GM21390 (cell line): ENCODE measurements at regions not wholly inside any gene's neighbourhood (a gene's known extent, or its start where the extent isn't known, plus 50 kb on each side); places are given as distances from the start of the nearest gene placed in this dataset.
A peak's percentile ranks its signal among the peaks of the same experiment; 100 is the strongest.

Source experiments
- ATAC-seq: cut with Tn5 transposase; IDR thresholded peaks from one replicate; pipeline ENCODE4 v1.9.1; 2021; ENCODE audit not compliant: unreplicated experiment

DNA sequence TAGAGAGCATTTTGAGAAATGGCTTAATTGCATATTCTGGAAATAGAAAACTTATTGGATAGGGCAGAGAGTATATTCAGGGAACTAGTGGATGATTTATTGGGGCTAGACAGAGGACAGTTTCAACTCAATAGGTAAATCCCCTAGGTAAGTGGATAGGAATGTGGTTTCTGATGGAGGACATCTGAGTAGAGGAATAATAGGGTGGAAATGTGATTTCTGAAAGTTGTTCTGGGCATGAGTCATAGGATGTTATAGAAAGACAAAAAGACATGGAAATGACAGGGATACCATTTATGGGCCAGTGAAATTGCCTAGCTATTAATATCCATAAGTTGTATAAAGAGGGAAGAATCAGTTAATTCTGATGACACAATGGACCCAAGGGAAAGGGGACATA, 563.3 kb upstream of the GOLIM4 start:
- ATAC-seq = no peak

DNA sequence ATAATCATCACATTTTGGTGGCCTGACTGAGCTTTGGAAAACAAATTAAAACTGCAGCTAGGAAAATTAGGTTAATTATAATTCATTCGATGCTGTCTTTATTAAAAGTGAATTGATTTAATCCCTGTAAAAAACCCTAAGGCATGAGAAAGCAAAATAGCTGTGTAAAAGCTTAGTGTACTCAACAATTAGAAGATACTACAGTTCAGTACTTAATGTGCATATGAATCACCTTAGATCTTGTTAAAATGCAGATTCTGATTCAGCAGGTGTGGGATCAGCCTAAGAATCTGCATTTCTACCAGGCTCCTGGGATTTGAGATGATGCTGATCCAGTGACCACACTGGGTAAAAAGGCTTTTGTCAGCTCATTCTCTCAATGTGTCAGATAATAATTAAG, 559.9 kb upstream of the GOLIM4 start:
- no peak for ATAC-seq

DNA sequence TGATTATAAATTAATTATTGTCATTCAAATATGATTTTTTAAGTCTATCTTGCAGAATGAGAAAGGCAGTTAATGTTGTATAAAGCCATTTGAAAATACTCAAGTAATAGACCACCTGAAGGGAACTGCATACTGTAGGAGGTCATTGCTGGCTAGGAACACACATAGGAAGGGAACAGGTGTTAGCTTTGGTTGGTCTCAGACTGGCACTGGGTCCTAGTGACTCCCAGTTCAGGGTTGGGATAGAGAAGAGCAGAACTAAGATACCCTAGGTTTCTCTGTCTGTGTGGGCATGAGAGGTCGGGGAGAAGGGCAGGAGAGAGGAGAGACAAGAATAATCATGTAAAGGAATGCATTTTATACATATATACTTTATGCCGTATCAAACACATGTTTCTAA, 559.0 kb upstream of the GOLIM4 start:
- ATAC-seq = no peak

DNA sequence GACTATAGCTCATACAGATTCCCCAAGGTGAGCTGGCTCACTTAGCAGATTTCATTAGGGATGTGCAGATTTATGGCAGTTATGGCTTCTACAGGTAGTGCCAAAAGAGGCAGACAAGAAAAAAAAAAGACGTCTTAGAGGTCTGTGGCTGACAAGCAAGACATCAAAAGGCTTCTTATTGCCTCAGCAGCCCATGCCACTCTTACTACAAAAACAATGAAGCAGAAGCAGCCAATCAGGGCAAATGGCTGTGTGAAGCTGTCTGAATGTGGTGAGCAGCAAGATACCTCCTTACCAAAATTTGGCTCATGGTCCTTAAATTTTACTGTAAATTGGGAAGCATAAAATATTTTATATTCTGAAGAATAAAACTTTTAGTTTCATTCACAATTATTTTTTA, 557.5 kb upstream of the GOLIM4 start:
- ATAC-seq = no peak

DNA sequence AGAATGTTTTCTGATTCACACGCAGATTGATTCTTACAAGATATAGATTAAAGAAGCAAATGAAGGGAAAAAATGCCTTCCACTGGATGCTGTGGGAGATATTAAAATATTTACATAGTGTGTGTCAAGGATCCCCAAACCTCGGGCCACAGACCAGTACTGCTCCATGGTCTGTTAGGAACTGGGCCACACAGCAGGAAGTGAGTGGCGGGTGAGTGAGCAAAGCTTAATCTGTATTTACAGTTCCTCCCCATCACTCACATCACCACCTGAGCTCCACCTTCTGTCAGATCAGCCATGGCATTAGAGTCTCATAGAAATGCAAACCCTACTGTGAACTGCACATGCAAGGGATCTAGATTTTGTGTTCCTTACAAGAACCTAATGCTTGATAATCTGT, 552.6 kb upstream of the GOLIM4 start:
- ATAC-seq = no peak

DNA sequence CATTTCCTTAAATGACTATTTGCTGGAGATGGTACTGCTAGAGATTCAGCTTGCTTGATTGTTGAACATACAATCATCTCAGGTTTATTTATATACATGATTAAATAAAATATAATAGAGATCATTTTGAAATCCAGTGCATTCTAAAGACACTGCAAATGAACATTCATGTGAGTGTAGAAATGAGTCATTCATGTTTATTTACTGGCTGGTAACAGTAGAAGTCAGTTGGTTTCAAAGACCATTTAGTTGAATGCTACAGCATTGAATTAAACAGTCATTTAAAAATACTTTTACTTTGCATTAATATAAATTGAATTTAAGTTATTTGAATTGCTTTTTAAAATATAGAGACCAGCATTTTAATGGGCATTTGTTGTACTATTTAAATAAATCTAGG, 551.9 kb upstream of the GOLIM4 start:
- no peak for ATAC-seq

DNA sequence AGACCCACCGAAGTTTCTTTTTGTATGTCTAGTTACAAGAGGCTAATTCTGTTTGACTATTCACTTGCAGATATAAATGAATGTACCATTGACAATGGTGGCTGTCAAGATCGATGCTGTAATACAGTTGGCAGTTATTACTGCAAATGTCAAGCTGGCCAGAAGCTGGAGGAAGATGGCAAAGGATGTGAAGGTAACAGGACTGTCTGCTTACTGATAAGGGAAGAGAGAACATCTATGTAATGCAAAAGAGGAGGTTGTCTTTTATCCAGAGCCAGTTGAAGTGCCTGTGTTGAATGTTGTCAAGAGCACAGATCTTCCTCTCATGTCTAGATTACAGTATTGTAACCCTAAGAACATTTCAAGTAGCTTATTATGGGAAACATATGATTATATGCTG, 549.5 kb upstream of the GOLIM4 start:
- ATAC-seq = no peak

DNA sequence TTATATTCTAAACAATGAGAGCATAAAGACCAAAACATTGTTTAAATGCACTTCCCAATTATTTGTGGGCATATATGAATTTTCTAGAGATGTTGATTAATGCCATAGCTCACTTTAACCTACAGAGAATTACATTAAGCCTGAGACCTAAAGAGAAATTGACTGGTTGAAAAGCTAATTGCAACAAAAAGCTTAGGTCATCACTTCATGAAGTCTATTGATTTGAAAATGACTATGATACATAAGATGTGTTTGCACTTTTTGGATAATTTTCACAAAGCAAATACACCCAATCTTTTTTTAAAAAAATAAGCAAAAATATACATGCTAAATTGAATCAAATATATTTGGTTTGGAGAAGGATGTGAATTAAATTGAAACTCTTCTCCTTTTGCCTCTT, 532.8 kb upstream of the GOLIM4 start:
- ATAC-seq = no peak

DNA sequence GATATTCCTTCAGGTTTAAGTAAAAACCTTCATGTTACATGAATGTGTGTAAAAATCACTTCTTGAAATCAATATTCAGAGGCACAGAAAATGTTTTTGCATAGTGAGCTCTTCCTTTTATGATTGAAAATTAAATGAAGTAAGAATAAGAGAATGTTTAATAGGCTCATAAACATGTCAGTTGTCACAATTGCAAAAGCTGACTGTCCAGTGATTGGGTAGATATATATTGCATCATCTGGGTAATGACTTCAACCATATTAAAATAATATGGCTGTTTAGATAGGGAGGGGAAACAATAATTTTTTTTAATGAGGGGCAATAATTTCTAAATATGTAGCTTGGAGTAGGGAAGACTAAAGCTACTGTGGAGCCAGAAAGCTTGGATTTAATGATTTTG, 529.8 kb upstream of the GOLIM4 start:
- no peak for ATAC-seq

DNA sequence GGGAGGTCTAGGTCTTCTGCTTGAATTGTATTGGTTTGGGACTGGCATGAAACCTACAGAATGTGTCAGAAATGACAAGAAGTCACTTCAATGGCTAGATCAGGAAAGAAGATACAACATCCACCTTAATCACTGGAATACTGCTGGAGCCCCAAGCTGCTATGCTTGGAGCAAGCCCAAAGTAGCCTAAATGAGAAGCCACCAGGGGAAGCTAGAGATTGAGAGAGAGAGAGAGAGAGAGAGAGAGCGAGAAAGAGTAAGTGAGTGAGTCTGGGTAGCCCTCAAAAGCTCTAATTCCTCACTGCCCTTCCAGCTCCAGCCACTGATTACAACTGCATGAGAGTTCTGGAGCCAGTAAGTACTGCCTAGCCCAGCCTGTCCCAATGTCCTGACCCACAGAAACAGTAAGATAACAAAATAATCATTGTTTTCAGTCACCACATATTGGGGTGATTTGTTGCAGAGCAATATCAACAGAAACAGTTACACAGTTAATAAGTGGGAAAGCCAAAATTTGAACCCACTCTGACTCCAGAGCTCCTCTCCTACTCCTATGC, 529.2 kb upstream of the GOLIM4 start:
- ATAC-seq = no peak

DNA sequence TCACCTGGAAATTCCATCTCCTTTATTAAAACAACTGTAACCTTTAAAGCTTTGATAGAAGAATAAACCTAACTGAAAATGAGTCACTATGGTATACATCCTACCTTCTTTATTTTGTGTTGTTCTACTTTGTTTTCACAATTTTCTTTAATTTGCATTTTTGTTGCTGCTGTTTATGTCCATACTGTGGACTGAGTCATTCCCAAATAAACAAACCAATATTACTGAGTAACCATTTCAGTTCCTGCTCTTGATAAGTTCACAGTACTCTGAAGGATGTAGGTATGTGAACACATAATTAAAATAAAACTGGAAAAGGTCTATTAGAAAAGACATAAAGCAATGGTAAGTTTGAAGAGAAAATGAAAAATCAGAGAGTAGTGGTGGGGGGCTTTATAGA, 528.5 kb upstream of the GOLIM4 start:
- ATAC-seq = no peak

DNA sequence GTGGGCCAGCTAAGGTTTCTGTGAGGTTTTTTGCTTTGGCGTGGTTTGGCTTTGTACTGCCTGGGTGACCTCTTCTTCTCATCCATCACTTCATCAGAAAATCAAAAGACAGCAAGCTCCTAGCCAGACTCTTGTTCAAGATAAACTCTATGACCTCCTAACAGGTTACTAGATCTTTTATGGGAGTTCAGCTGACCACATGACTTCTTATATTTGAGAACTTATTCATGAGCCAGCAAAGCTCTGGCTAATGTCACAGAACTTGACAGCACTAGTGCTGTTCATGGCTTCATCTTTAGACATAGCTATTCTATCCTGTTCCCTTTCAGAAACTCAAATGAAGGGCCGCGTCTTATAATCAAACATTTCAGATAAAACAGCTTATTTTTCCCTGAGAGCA, 527.1 kb upstream of the GOLIM4 start:
- ATAC-seq = no peak

DNA sequence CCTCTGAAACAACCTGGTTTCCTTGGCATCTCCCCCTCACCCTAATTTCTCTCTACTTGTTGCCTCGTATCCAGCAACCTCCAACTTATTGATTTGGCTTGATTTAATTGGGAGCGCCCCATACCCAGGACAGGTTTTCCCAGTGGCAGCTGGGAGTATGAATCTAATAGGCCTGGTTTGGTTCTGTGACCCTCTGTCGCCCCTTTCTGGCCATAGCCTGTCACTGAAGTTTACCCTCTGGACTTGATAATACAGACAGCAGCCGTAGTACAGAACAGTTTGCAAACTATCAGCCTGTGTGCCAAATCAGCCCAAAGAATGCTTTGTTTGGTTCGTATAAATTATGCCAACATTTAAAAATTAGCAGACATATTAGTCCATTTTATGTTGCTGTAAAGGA, 525.1 kb upstream of the GOLIM4 start:
- ATAC-seq = peak; percentile 58

DNA sequence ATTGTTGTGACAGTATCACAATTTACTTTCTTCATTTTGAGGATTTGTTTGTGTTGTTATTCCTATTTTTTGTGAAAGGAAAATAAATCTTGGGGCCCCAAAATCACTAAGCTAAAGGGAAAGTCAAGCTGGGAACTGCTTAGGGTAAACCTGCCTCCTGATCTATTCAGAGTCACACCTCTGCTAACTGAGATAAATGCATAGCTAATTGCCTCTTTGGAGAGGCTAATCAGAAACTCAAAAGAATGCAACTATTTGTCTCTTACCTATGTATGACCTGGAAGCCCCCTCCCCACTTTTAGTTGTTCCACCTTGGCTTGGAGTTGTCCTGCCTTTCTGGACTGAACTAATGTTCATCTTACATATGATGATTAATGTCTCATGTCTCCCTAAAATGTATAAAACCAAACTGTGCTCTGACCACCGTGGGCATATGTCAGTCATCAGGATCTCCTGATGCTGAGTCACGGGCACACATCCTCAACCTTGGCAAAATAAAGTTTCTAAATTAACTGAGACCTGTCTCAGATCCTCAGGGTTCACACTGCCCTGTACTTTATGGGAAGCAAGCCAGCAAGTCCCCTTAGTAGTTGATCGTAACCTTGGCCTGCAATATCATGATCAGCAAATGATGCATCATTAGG, 523.2 kb upstream of the GOLIM4 start:
- ATAC-seq = no peak

DNA sequence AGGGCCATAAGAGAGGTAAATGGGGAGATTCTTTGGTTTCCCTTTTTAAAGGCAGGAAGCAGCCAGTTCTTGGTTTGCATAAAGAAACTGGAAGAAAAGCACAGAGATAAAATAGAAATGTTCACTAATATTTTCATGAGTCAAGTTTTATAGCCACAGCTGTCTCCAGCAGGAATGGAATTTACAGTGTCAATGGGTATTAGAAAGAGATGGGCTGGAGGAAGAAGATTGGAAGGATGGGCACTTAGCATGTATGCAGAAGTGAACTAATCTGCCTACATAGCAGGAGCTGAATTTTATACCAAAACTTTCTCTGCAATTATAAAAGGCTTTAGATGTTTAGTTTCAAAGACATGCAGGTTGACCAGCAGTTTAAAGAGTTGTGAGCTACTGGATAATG, 521.9 kb upstream of the GOLIM4 start:
- ATAC-seq = no peak

DNA sequence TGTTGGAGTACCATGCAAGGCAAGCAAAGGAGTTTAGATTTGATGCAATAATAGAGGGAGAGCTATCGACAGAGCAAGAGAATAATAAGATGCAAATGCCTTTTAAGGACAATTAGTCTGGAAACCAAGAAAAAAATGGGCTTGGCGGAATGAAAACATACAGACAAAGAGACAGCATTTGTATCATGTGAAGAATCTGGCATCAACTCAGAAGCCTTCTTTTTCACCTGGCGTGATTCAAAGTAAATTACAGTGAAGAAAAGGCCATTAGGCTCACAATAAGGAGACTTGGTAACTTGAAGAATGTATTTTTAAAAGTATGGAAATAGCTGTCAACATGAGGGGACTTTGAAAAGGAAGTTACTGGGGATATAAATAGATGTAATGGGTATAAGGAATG, 521.2 kb upstream of the GOLIM4 start:
- ATAC-seq = no peak

DNA sequence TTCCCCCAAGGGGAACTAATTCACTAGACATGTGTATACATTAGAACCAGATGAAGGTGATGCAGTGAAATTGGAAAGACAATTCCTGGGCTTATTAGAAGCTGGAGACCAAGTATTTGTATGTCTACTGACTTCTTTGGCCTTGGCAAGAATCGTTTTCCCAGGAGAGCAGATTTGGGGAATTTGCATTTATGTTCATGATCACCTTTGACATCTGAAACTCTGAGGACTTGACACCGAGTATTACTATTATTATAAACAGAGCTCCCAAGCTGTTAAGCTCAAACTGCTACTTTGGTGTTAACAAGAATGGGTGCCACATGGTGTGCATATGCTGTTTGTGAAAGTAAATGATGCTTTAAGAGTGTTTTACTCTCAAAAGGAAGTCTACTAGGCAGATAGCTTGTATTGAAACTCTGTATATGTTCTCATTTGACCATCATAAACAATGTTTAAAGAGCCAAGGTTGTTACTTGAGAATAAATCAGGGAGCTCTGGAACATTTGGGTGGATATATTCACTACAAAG, 519.8 kb upstream of the GOLIM4 start:
- peak; percentile 50 for ATAC-seq

DNA sequence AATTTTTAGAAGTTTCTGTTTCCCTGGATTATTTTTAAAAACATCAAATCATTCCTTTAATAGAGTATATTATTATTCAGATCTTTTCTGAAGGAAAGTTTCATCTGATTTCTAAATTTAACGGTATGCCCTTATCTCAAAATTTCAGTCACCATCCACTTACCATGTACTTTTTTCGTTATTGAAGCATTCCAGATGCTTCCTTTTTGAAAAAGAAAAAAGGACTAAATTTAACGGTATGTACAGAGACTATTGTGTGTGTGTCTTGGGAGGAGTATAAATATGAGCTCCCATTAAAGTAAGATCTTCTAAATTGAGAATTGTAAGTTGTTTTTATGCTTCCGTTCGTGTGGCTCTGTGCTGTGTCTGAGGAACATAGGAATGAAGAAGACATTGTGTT, 517.4 kb upstream of the GOLIM4 start:
- ATAC-seq = no peak

DNA sequence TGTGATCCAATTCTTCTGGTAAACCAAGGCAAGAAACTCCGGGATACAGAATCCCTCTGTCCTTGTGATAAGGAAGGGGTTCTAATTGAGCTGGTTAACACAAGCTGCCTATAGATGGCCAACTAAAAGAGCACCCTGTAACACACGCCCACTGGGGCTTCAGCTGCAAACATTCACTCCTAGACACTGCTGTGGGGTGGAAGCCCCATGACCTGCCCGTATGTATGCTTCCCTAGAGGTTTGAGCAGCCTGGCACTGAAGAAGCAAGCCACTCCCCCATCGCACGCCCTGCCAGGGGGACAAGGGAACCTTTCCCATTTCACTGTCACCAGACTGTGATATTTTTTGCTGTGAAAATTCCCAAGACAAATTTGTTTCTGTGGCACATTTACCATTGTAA, 516.9 kb upstream of the GOLIM4 start:
- no peak for ATAC-seq

DNA sequence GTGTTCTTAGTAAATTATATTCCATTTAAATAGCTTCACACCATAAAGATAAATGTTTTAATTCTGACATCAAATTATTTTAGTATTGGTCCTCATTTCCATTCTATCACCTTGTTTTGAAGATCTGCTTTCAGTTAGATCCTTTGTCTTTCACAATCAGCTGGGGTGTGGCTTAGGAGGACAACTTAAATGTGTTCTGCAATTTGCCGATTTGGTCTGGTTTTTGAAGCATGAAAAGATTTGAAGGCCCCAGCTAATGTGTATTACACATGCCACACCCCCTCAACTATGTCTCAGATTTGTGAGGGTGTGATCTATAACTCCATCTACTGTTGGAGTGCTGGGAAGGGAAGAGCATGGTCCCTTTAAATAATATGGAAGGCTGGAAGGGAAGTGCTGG, 516.1 kb upstream of the GOLIM4 start:
- ATAC-seq = no peak

DNA sequence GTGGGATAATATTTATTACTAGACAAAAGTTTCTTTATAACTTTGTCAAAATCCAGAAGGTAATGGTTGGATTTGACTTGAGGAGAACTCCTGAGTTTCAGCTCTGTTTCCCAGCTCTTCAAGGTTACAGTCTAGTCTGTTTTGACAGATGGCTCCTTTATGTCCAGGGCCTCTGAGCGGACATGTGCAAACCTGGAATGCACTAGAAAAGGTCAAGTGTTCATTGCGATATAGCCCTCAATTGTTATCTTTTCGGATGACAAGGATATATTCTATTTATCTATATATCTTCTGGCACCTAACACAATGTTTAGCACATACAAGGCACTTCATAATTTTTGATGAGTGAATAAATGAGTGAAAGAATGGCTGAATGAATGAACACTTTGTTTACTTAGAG, 513.2 kb upstream of the GOLIM4 start:
- ATAC-seq = no peak

DNA sequence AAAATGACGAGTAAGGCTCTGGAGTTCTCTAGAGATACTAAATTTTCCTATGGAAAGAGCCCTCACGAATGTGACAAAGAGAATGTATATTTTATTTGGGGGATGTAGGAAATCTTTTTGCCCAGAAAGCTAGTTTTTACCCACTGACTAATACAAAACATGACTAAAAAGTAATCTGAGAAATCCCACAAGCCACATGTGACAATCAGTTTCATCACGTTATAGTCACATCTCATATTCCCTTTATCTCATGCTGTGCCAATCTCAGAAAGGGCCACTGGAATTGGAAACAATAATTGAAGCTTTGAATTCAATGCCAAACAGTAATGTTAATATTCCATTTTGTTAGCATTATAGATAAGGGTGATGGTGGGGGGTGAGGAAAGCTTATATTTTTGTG, 509.0 kb upstream of the GOLIM4 start:
- ATAC-seq = no peak

DNA sequence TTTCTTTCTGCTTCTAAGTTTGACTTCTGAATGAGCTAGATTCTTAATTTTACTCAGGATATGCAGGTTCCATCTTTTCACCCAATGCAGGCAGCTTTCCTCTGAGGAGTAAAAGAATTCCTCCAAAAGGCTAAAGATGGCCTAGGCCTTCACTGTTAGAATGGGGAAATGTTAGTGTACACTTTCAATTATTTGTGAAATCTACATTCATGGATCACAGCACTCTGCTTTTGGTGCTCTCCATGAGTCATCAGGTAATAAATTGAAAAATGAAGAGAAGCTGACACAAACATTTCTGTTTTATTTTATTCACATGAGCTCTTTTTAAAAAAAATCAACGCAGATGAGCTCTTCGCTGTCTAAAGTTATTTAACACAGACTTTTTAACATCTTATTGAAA, 502.5 kb upstream of the GOLIM4 start:
- ATAC-seq = no peak
